BJ (cell line): ENCODE measurements at regions not wholly inside any gene's neighbourhood (a gene's known extent, or its start where the extent isn't known, plus 50 kb on each side); places are given as distances from the start of the nearest gene placed in this dataset.

ENCODE experiments used
- CTCF ChIA-PET: fragments of 350-600 bp; formaldehyde crosslinking; extraction: SDS; loops from one replicate; lab custom pipeline; 2021; ENCODE audit warnings: antibody characterized with exemption, inconsistent platforms; lab: Yijun Ruan, JAX
- POLR2A ChIA-PET: fragments of 300-600 bp; sonication (Branson Sonifier 250); formaldehyde crosslinking; extraction: SDS; loops from one replicate; lab custom pipeline; 2021; ENCODE audit warnings: antibody characterized with exemption; lab: Charles Lee
- DNase-seq: peaks from one replicate; pipeline ENCODE4 v3.0.0-alpha.2; 2011; ENCODE audit warnings: low read depth
- H3K27me3 ChIP-seq: 2 replicates; pipeline ENCODE4 v1.6.0; 2011; ENCODE audit warnings: low read length; ENCODE audit not compliant: control insufficient read depth, insufficient read depth
- H3K36me3 ChIP-seq: 2 replicates; pipeline ENCODE4 v1.5.1; 2011; ENCODE audit warnings: low read length; ENCODE audit not compliant: control insufficient read depth, insufficient read depth
- H3K4me3 ChIP-seq: 2 replicates; pipeline ENCODE4 v1.5.1; 2011; ENCODE audit warnings: low read depth, mild to moderate bottlenecking, control low read depth, low read length
- TF ChIP-seq, protein P1 (sequence below): IDR thresholded peaks from 2 replicates; pipeline ENCODE4 v1.5.1; 2011; ENCODE audit warnings: low read depth, mild to moderate bottlenecking, control low read depth, inconsistent platforms, low read length, moderate library complexity; ENCODE audit not compliant: insufficient read depth

DNA sequence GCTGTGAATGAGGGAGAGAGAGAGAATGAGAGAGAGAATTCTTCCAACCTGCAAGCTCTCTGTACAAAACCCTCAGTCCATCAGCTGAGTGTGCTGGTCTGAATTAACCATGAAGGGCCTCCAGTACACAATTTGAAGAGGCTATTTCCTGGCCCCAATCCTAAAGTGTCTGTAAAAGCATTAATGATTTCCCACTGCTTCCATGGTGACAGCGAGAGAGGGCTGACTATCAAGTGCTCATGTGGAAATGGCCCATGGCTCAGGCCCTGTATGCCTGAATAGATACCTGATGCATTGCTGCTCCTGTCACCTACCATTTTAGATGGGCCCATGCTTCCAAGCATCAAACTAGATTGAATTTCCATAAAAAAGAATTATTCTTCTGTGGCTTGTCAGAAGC is 592.4 kb downstream of the KIF4B start:
- TF ChIP-seq, protein P1, sequence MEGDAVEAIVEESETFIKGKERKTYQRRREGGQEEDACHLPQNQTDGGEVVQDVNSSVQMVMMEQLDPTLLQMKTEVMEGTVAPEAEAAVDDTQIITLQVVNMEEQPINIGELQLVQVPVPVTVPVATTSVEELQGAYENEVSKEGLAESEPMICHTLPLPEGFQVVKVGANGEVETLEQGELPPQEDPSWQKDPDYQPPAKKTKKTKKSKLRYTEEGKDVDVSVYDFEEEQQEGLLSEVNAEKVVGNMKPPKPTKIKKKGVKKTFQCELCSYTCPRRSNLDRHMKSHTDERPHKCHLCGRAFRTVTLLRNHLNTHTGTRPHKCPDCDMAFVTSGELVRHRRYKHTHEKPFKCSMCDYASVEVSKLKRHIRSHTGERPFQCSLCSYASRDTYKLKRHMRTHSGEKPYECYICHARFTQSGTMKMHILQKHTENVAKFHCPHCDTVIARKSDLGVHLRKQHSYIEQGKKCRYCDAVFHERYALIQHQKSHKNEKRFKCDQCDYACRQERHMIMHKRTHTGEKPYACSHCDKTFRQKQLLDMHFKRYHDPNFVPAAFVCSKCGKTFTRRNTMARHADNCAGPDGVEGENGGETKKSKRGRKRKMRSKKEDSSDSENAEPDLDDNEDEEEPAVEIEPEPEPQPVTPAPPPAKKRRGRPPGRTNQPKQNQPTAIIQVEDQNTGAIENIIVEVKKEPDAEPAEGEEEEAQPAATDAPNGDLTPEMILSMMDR, result no peak
- CTCF ChIA-PET, result no interaction called here

GRCh38 chr5:155616779-155617392 is 603.3 kb downstream of the KIF4B start:
- no peak for DNase-seq
- ChIA-PET CTCF (interaction anchor here (0.6 to 1.3 kb wide), 5 partner anchors 17 to 1208 kb away, joined by 3 to 6 read pairs (median 3); no protein-coding TSS in a partner anchor), POLR2A (no interaction called here)
- H3K36me3 ChIP-seq, result no peaks in the 10 kb centered on the region
- TF ChIP-seq, protein P1, result peak; percentile 71
- H3K4me3 ChIP-seq, result no peak overlapping the region
- H3K27me3 ChIP-seq, result no peaks in the 10 kb centered on the region

More for the DNA sequence above, 592.4 kb downstream of the KIF4B start:
- no peak for DNase-seq
- Histone ChIP-seq H3K27me3 (no peaks in the 10 kb centered on the region), H3K4me3 (no peak overlapping the region), H3K36me3 (no peaks in the 10 kb centered on the region)
- POLR2A ChIA-PET, result no interaction called here

- CTCF ChIA-PET, result interaction anchor here (0.6 kb wide), 2 partner anchors 306 to 1205 kb away, joined by 3 to 5 read pairs; no protein-coding TSS in a partner anchor
- Histone ChIP-seq H3K27me3 (no peaks in the 10 kb centered on the region), H3K4me3 (no peak overlapping the region), H3K36me3 (no peaks in the 10 kb centered on the region)
- TF ChIP-seq, protein P1, result no peak
- DNase-seq, result no peak
- POLR2A ChIA-PET, result no interaction called here
Observed at GRCh38 chr5:155619688-155620087, 606.1 kb downstream of the KIF4B start.

- CTCF ChIA-PET, result no interaction called here
- TF ChIP-seq, protein P1, result no peak
- H3K27me3 ChIP-seq, result no peaks in the 10 kb centered on the region
- no peak overlapping the region for H3K4me3 ChIP-seq
- H3K36me3 ChIP-seq, result no peaks in the 10 kb centered on the region
- POLR2A ChIA-PET, result no interaction called here
- DNase-seq, result no peak
Observed at GRCh38 chr5:155620821-155621410, 607.4 kb downstream of the KIF4B start.

GRCh38 chr5:155624597-155625241 is 611.2 kb downstream of the KIF4B start:
- H3K36me3 ChIP-seq, result no peaks in the 10 kb centered on the region
- H3K27me3 ChIP-seq, result no peaks in the 10 kb centered on the region
- ChIA-PET POLR2A (no interaction called here), CTCF (interaction anchor here (0.7 kb wide), 1 partner anchor 655 kb away, joined by 3 read pairs; no protein-coding TSS in a partner anchor)
- no peak overlapping the region for H3K4me3 ChIP-seq
- DNase-seq, result no peak
- TF ChIP-seq, protein P1, result no peak
